ENCODE measurements at regions not wholly inside any gene's neighbourhood (a gene's known extent, or its start where the extent isn't known, plus 50 kb on each side); places are given as distances from the start of the nearest gene placed in this dataset.
"Not testable (repeated sequence)": the region's sequence is repeated elsewhere in the genome, so short reads cannot be mapped to it uniquely, and the experiment has no call there.

GRCh38 chr9:31759703-31760102 lies 624.7 kb upstream of the ACO1 start:
- Histone ChIP-seq H2AFZ (ENCODE audit: control insufficient read depth, low read length) (no peak overlapping the region), H3K36me3 (ENCODE audit: control insufficient read depth in 2 of 2, extremely low read depth in 1 of 2, insufficient read depth in 2 of 2, low read length in 2 of 2) (no peaks in the 10 kb centered on the region), H3K9me1 (ENCODE audit: control insufficient read depth, extremely low read depth, insufficient read depth, low read length) (no peaks in the 10 kb centered on the region), H3K79me2 (ENCODE audit: control insufficient read depth, insufficient read depth, low read length) (no peaks in the 10 kb centered on the region), H3K4me3 (ENCODE audit: control insufficient read depth in 2 of 3, extremely low read depth in 1 of 3, insufficient read depth in 2 of 3, low read depth in 1 of 3, low read length in 3 of 3) (no peak overlapping the region), H3K4me1 (ENCODE audit: control insufficient read depth, extremely low read depth, insufficient read depth, low read length) (no peaks in the 10 kb centered on the region), H3K27me3 (ENCODE audit: control insufficient read depth, extremely low read depth, insufficient read depth, low read length) (no peaks in the 10 kb centered on the region), H3K4me2 (ENCODE audit: control insufficient read depth, extremely low read depth, insufficient read depth, low read depth, low read length) (no peak overlapping the region), H3K9ac (ENCODE audit: control insufficient read depth, extremely low read depth, insufficient read depth, low read length) (no peak overlapping the region), H3K9me3 (ENCODE audit: control insufficient read depth, low read depth, low read length) (no peaks in the 10 kb centered on the region), H4K20me1 (ENCODE audit: control insufficient read depth, extremely low read depth, insufficient read depth, low read length) (no peaks in the 10 kb centered on the region), H3K27ac (ENCODE audit: control insufficient read depth, insufficient read depth, low read length) (no peak overlapping the region)
- DNase-seq (ENCODE audit: low read depth, low spot score) (no peak), FAIRE-seq (no peak)
- TF ChIP-seq CTCF (optimal IDR thresholded peaks at IDR 0.05 in 1 of 3, IDR thresholded peaks at IDR 0.05 in 1 of 3, conservative IDR thresholded peaks at IDR 0.05 in 1 of 3; ENCODE audit: extremely low read depth in 1 of 3, insufficient read depth in 2 of 3, low read length in 3 of 3) (no peak), EZH2 (IDR thresholded peaks at IDR 0.05; ENCODE audit: low read length) (no peak)
- dilution Hi-C loops (cut with MboI; ENCODE audit: extremely low pct_ligation_motif_present, low sequenced_read_pairs), result no loop called here

GRCh38 chr9:31774021-31774420 lies 610.4 kb upstream of the ACO1 start:
- dilution Hi-C loops (cut with MboI; ENCODE audit: extremely low pct_ligation_motif_present, low sequenced_read_pairs); DNase-seq (ENCODE audit: low read depth, low spot score); H3K79me2 ChIP-seq (ENCODE audit: control insufficient read depth, insufficient read depth, low read length); H3K9me3 ChIP-seq (ENCODE audit: control insufficient read depth, low read depth, low read length); H3K36me3 ChIP-seq (ENCODE audit: control insufficient read depth in 2 of 2, extremely low read depth in 1 of 2, insufficient read depth in 2 of 2, low read length in 2 of 2); H2AFZ ChIP-seq (ENCODE audit: control insufficient read depth, low read length); H3K9me1 ChIP-seq (ENCODE audit: control insufficient read depth, extremely low read depth, insufficient read depth, low read length); FAIRE-seq; H3K27ac ChIP-seq (ENCODE audit: control insufficient read depth, insufficient read depth, low read length); H3K9ac ChIP-seq (ENCODE audit: control insufficient read depth, extremely low read depth, insufficient read depth, low read length); H3K27me3 ChIP-seq (ENCODE audit: control insufficient read depth, extremely low read depth, insufficient read depth, low read length); H3K4me1 ChIP-seq (ENCODE audit: control insufficient read depth, extremely low read depth, insufficient read depth, low read length); H3K4me2 ChIP-seq (ENCODE audit: control insufficient read depth, extremely low read depth, insufficient read depth, low read depth, low read length); H3K4me3 ChIP-seq (ENCODE audit: control insufficient read depth in 2 of 3, extremely low read depth in 1 of 3, insufficient read depth in 2 of 3, low read depth in 1 of 3, low read length in 3 of 3); H4K20me1 ChIP-seq (ENCODE audit: control insufficient read depth, extremely low read depth, insufficient read depth, low read length): not testable (repeated sequence)

- H3K36me3 ChIP-seq (ENCODE audit: control insufficient read depth in 2 of 2, extremely low read depth in 1 of 2, insufficient read depth in 2 of 2, low read length in 2 of 2), result no peaks in the 10 kb centered on the region
- H3K4me1 ChIP-seq (ENCODE audit: control insufficient read depth, extremely low read depth, insufficient read depth, low read length), result no peaks in the 10 kb centered on the region
- no peak for FAIRE-seq
- no peak overlapping the region for H2AFZ ChIP-seq (ENCODE audit: control insufficient read depth, low read length)
- DNase-seq (ENCODE audit: low read depth, low spot score), result no peak
- dilution Hi-C loops (cut with MboI; ENCODE audit: extremely low pct_ligation_motif_present, low sequenced_read_pairs), result no loop called here
- no peak overlapping the region for H3K9ac ChIP-seq (ENCODE audit: control insufficient read depth, extremely low read depth, insufficient read depth, low read length)
- H3K4me3 ChIP-seq (ENCODE audit: control insufficient read depth in 2 of 3, extremely low read depth in 1 of 3, insufficient read depth in 2 of 3, low read depth in 1 of 3, low read length in 3 of 3), result no peak overlapping the region
- no peak for TF ChIP-seq EZH2 (IDR thresholded peaks at IDR 0.05; ENCODE audit: low read length)
- no peaks in the 10 kb centered on the region for H3K27me3 ChIP-seq (ENCODE audit: control insufficient read depth, extremely low read depth, insufficient read depth, low read length)
- no peaks in the 10 kb centered on the region for H3K9me1 ChIP-seq (ENCODE audit: control insufficient read depth, extremely low read depth, insufficient read depth, low read length)
- no peak overlapping the region for H3K4me2 ChIP-seq (ENCODE audit: control insufficient read depth, extremely low read depth, insufficient read depth, low read depth, low read length)
- H3K9me3 ChIP-seq (ENCODE audit: control insufficient read depth, low read depth, low read length), result no peaks in the 10 kb centered on the region
- no peaks in the 10 kb centered on the region for H3K79me2 ChIP-seq (ENCODE audit: control insufficient read depth, insufficient read depth, low read length)
- H3K27ac ChIP-seq (ENCODE audit: control insufficient read depth, insufficient read depth, low read length), result no peak overlapping the region
- H4K20me1 ChIP-seq (ENCODE audit: control insufficient read depth, extremely low read depth, insufficient read depth, low read length), result no peaks in the 10 kb centered on the region
Measured at GRCh38 chr9:31774571-31774970, 609.9 kb upstream of the ACO1 start.

All from keratinocyte (primary cell).